HT-29 (cell line): ENCODE measurements at regions not wholly inside any gene's neighbourhood (a gene's known extent, or its start where the extent isn't known, plus 50 kb on each side); places are given as distances from the start of the nearest gene placed in this dataset.

Experiments used
- DNase-seq: peaks from one replicate; pipeline ENCODE4 v3.0.0-alpha.2; 2015; ENCODE audit warnings: low spot score

- DNase-seq, result no peak
These were observed 435.2 kb upstream of the SEMA3A start for GRCh38 chr7:84629640-84630318.

- DNase-seq, result no peak
These were observed 434.6 kb upstream of the SEMA3A start for GRCh38 chr7:84629216-84629615.

- DNase-seq, result no peak
These were observed 432.7 kb upstream of the SEMA3A start for GRCh38 chr7:84627250-84627649.

- DNase-seq, result no peak
These were observed 430.3 kb upstream of the SEMA3A start for GRCh38 chr7:84624927-84625326.

- no peak for DNase-seq
These were observed 429.9 kb upstream of the SEMA3A start for GRCh38 chr7:84624527-84624926.

- no peak for DNase-seq
These were observed 422.9 kb upstream of the SEMA3A start for GRCh38 chr7:84617265-84618030.

- DNase-seq, result peak; percentile 49
These were observed 420.4 kb upstream of the SEMA3A start for GRCh38 chr7:84614821-84615501.

- no peak for DNase-seq
These were observed 418.5 kb upstream of the SEMA3A start for GRCh38 chr7:84612981-84613681.

GRCh38 chr7:84611391-84611790 is 416.8 kb upstream of the SEMA3A start:
- no peak for DNase-seq

GRCh38 chr7:84610390-84610789 is 415.8 kb upstream of the SEMA3A start:
- DNase-seq, result no peak

GRCh38 chr7:84605301-84605700 is 410.7 kb upstream of the SEMA3A start:
- DNase-seq, result no peak

- DNase-seq, result no peak
These were observed 409.0 kb upstream of the SEMA3A start for GRCh38 chr7:84603545-84603944.

- DNase-seq, result no peak
These were observed 400.4 kb upstream of the SEMA3A start for GRCh38 chr7:84595026-84595425.

- DNase-seq, result no peak
These were observed 397.3 kb upstream of the SEMA3A start for GRCh38 chr7:84591897-84592296.

- no peak for DNase-seq
These were observed 394.4 kb upstream of the SEMA3A start for GRCh38 chr7:84589012-84589411.

GRCh38 chr7:84583331-84583730 is 388.7 kb upstream of the SEMA3A start:
- DNase-seq, result no peak

GRCh38 chr7:84582747-84583146 is 388.2 kb upstream of the SEMA3A start:
- no peak for DNase-seq

GRCh38 chr7:84578825-84579224 is 384.2 kb upstream of the SEMA3A start:
- DNase-seq, result no peak

- DNase-seq, result no peak
These were observed 374.2 kb upstream of the SEMA3A start for GRCh38 chr7:84568781-84569180.

- no peak for DNase-seq
These were observed 370.9 kb upstream of the SEMA3A start for GRCh38 chr7:84565345-84566074.

GRCh38 chr7:84553711-84554110 is 359.1 kb upstream of the SEMA3A start:
- DNase-seq, result no peak
